IPS DF 6.9 (cell line): ENCODE measurements at regions not wholly inside any gene's neighbourhood (a gene's known extent, or its start where the extent isn't known, plus 50 kb on each side); places are given as distances from the start of the nearest gene placed in this dataset.

Experiments used
- DNase-seq: peaks from one replicate; pipeline ENCODE4 v3.0.0-alpha.2; 2013; ENCODE audit warnings: low read depth, low spot score
- H3K27ac ChIP-seq: one replicate; pipeline ENCODE4 v1.5.1; 2013; ENCODE audit warnings: low read length, control low read depth
- H3K27me3 ChIP-seq: 2 replicates; pipeline ENCODE4 v1.6.1; 2013; ENCODE audit warnings: mild to moderate bottlenecking, low read length; ENCODE audit not compliant: control insufficient read depth, insufficient read depth
- H3K36me3 ChIP-seq: 2 replicates; pipeline ENCODE4 v1.6.1; 2013; ENCODE audit warnings: low read length; ENCODE audit not compliant: control insufficient read depth, insufficient read depth
- H3K4me1 ChIP-seq: 2 replicates; pipeline ENCODE4 v1.6.1; 2013; ENCODE audit warnings: low read length; ENCODE audit not compliant: control insufficient read depth, insufficient read depth
- H3K4me3 ChIP-seq: 2 replicates; pipeline ENCODE4 v1.5.1; 2013; ENCODE audit warnings: mild to moderate bottlenecking, low read length
- H3K9me3 ChIP-seq: 2 replicates; pipeline ENCODE4 v1.6.1; 2013; ENCODE audit warnings: low read length, inconsistent platforms; ENCODE audit not compliant: control insufficient read depth, insufficient read depth
- WGBS: extraction: QIAGEN DNeasy Blood & Tissue Kit; methylation state at CpG from one replicate; pipeline ENCODE4 v1.1.7; 2013; ENCODE audit warnings: mixed read lengths, missing lambda C conversion rate; ENCODE audit not compliant: insufficient read length, insufficient coverage; 5-methylcytosine and 5-hydroxymethylcytosine counted together

GRCh38 chr2:104568247-104568646 is 285.7 kb upstream of the POU3F3 start:
- no peak overlapping the region for H3K27ac ChIP-seq
- no peak for DNase-seq
- no peak overlapping the region for H3K4me3 ChIP-seq
- no peaks in the 10 kb centered on the region for H3K27me3 ChIP-seq
- no peaks in the 10 kb centered on the region for H3K4me1 ChIP-seq
- H3K36me3 ChIP-seq = no peaks in the 10 kb centered on the region
- H3K9me3 ChIP-seq = no peaks in the 10 kb centered on the region
- WGBS = no CpG with 5 or more reads among the region's 4 CpGs

GRCh38 chr2:104570259-104570658 is 283.7 kb upstream of the POU3F3 start:
- Histone ChIP-seq H3K27ac (no peak overlapping the region), H3K4me3 (no peak overlapping the region), H3K4me1 (no peaks in the 10 kb centered on the region), H3K36me3 (no peaks in the 10 kb centered on the region), H3K27me3 (no peaks in the 10 kb centered on the region), H3K9me3 (no peaks in the 10 kb centered on the region)
- no peak for DNase-seq
- no CpG with 5 or more reads among the region's 2 CpGs for WGBS

- Histone ChIP-seq H3K9me3 (no peaks in the 10 kb centered on the region), H3K27me3 (no peaks in the 10 kb centered on the region), H3K27ac (no peak overlapping the region), H3K4me1 (no peaks in the 10 kb centered on the region), H3K36me3 (no peaks in the 10 kb centered on the region), H3K4me3 (no peak overlapping the region)
- no peak for DNase-seq
- WGBS = no CpG with 5 or more reads among the region's 4 CpGs
Observed at GRCh38 chr2:104572834-104573233, 281.1 kb upstream of the POU3F3 start.

GRCh38 chr2:104574367-104574766 is 279.5 kb upstream of the POU3F3 start:
- Histone ChIP-seq H3K4me1 (no peaks in the 10 kb centered on the region), H3K27ac (no peak overlapping the region), H3K36me3 (no peaks in the 10 kb centered on the region), H3K9me3 (no peaks in the 10 kb centered on the region), H3K4me3 (no peak overlapping the region), H3K27me3 (no peaks in the 10 kb centered on the region)
- DNase-seq = no peak
- no CpG with 5 or more reads among the region's 7 CpGs for WGBS

GRCh38 chr2:104577143-104577542 is 276.8 kb upstream of the POU3F3 start:
- Histone ChIP-seq H3K36me3 (no peaks in the 10 kb centered on the region), H3K27me3 (no peaks in the 10 kb centered on the region)

DNA sequence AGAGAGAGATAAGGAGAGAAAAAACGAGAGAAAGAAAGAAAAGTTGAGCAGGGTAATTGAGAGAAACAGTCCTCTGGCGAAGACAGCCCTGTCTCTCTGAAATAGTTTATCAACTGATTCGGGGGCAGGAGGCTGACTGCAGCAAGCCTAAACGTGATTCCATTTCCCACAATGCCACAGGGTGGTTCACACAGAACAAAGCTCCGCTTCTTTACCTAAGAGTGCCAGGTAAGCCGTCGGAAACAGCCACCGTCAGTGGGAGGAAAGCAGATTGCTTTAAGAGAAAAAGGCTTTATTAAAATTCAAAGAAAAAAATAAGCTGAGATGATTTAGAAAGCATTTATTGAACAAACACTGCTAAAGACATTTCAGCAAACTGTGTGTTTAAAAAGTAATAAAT is 271.4 kb upstream of the POU3F3 start:
- Histone ChIP-seq H3K27ac (no peak overlapping the region), H3K4me1 (no peaks in the 10 kb centered on the region), H3K4me3 (no peak overlapping the region), H3K27me3 (no peaks in the 10 kb centered on the region), H3K36me3 (no peaks in the 10 kb centered on the region), H3K9me3 (no peaks in the 10 kb centered on the region)
- DNase-seq = no peak
- WGBS = 100% methylated on average over 1 of the region's 8 CpGs

More at GRCh38 chr2:104577143-104577542, 276.8 kb upstream of the POU3F3 start:
- Histone ChIP-seq H3K4me3 (no peak overlapping the region), H3K27ac (no peak overlapping the region), H3K9me3 (no peaks in the 10 kb centered on the region), H3K4me1 (no peaks in the 10 kb centered on the region)
- no CpG with 5 or more reads among the region's 2 CpGs for WGBS
- no peak for DNase-seq

- Histone ChIP-seq H3K9me3 (no peaks in the 10 kb centered on the region), H3K27me3 (no peaks in the 10 kb centered on the region), H3K4me1 (no peaks in the 10 kb centered on the region), H3K27ac (no peak overlapping the region), H3K36me3 (no peaks in the 10 kb centered on the region), H3K4me3 (no peak overlapping the region)
- WGBS = no CpG with 5 or more reads among the region's 7 CpGs
- DNase-seq = no peak
Observed at GRCh38 chr2:104583811-104584210, 270.1 kb upstream of the POU3F3 start.

DNA sequence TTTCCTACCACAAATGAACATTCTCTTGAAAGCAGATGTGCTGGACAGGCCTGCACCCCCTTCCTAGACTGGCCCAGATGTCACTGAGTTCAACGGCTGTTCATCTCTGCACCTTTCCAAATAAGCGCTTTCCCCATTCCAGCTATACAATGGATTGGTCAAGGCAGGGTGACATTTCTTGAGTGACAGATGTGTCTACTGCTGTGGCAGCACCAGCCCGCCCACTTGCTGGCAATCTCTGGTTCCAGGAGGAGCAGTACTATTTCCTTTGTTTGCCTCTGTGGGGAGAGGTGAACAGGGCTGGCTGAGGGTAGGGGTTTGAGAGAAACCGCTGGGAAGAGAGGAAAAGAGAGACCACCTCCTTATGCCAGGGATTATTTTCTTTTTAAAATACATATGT is 269.5 kb upstream of the POU3F3 start:
- DNase-seq = no peak
- H3K9me3 ChIP-seq = no peaks in the 10 kb centered on the region
- H3K4me1 ChIP-seq = no peaks in the 10 kb centered on the region
- no peak overlapping the region for H3K4me3 ChIP-seq
- H3K36me3 ChIP-seq = no peaks in the 10 kb centered on the region
- H3K27ac ChIP-seq = no peak overlapping the region
- WGBS = no CpG with 5 or more reads among the region's 4 CpGs
- no peaks in the 10 kb centered on the region for H3K27me3 ChIP-seq

DNA sequence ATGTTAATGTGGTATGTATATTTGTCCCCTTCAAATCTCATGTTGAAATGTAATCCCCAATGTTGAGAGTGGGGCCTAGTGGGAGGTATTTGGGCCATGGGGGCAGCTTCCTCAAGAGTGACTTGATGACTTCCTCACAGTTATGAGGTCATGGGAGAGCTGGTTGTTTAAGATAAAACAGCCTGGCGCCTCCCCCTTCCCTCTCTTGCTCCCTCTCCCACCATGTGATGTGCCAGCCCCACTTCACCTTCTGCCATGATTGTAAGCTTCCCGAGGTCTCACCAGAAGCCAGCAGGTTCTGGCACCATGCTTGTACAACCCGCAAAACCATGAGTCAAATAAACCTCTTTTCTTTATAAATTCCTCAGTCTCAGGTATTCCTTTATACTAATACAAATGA is 258.3 kb upstream of the POU3F3 start:
- no CpG with 5 or more reads among the region's 3 CpGs for WGBS
- H3K4me3 ChIP-seq = no peak overlapping the region
- DNase-seq = no peak
- no peaks in the 10 kb centered on the region; the same call in 1 of the 2 replicates for H3K9me3 ChIP-seq
- H3K27me3 ChIP-seq = no peaks in the 10 kb centered on the region
- no peak overlapping the region for H3K27ac ChIP-seq
- no peaks in the 10 kb centered on the region for H3K36me3 ChIP-seq
- no peaks in the 10 kb centered on the region for H3K4me1 ChIP-seq

DNA sequence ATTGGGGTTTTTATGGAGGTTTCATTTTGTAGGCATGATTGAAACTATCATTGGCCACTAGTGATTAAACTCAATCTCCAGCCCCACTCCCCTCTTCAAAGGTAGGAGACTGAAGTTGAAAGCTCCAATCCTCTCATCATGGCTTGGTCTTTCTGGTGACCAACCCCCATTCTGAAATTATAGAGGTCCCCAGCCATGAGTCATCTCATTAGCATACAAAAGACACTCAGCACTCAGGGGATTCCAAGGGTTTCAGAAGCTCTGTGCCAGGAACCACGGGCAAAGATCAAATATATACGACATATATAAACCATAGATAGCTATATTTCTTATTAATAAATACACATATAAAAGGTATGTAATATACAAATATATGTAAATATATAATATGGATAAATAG is 256.0 kb upstream of the POU3F3 start:
- no peaks in the 10 kb centered on the region for H3K27me3 ChIP-seq
- H3K4me1 ChIP-seq = no peaks in the 10 kb centered on the region
- H3K27ac ChIP-seq = no peak overlapping the region
- H3K36me3 ChIP-seq = no peaks in the 10 kb centered on the region
- WGBS = no CpG with 5 or more reads among the region's 2 CpGs
- H3K4me3 ChIP-seq = no peak overlapping the region
- DNase-seq = no peak
- no peaks in the 10 kb centered on the region; the same call in 1 of the 2 replicates for H3K9me3 ChIP-seq

DNA sequence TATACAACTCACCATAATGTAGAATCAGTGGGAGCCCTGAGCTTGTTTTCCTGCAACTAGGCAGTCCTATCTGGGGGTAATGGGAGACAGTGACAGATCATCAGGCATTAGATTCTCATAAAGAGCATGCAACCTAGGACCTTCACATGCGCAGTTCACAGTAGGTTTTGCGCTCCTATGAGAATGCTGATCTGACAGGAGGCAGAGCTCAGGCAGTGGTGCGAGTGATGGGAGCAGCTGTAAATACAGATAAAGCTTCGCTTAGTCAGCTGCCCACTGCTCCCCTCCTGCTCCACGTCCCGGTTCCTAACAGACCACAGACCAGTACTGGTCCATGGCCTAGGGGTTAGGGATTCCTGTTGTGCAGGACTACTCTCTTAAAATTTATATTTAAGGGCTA is 255.3 kb upstream of the POU3F3 start:
- Histone ChIP-seq H3K36me3 (no peaks in the 10 kb centered on the region), H3K4me3 (no peak overlapping the region), H3K27ac (no peak overlapping the region), H3K4me1 (no peaks in the 10 kb centered on the region), H3K27me3 (no peaks in the 10 kb centered on the region), H3K9me3 (no peaks in the 10 kb centered on the region; the same call in 1 of the 2 replicates)
- WGBS = no CpG with 5 or more reads among the region's 6 CpGs
- DNase-seq = no peak
